ENCODE measurements at regions not wholly inside any gene's neighbourhood (a gene's known extent, or its start where the extent isn't known, plus 50 kb on each side); places are given as distances from the start of the nearest gene placed in this dataset.

DNA sequence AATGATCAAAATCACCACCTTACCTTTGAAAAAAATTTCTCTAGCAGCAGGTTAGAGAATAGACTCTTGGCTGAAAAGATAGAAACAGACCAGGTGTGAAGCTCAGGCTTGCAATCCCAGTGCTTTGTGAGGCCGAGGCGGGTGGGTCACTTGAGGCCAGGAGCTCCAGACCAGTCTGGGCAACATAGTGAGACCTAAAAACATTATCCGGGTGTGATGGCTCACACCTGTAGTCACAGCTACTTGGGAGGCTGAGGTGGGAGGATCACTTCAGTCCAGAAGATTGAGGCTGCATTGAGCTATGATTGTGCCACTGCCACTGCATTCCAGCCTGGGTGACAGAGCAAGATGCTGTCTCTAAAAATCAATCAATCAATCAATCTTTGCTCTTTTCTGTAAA is 105.3 kb upstream of the TBX3 start:
- Histone ChIP-seq H3K27me3 (no peaks in the 10 kb centered on the region), H3K4me3 (no peak overlapping the region), H3K4me1 (no peaks in the 10 kb centered on the region), H3K9me3 (no peaks in the 10 kb centered on the region), H3K36me3 (no peaks in the 10 kb centered on the region), H3K27ac (no peak overlapping the region)
- DNase-seq: no peak
- TF ChIP-seq POLR2A (IDR thresholded peaks at IDR 0.05): no peak
- TF ChIP-seq, protein P1, sequence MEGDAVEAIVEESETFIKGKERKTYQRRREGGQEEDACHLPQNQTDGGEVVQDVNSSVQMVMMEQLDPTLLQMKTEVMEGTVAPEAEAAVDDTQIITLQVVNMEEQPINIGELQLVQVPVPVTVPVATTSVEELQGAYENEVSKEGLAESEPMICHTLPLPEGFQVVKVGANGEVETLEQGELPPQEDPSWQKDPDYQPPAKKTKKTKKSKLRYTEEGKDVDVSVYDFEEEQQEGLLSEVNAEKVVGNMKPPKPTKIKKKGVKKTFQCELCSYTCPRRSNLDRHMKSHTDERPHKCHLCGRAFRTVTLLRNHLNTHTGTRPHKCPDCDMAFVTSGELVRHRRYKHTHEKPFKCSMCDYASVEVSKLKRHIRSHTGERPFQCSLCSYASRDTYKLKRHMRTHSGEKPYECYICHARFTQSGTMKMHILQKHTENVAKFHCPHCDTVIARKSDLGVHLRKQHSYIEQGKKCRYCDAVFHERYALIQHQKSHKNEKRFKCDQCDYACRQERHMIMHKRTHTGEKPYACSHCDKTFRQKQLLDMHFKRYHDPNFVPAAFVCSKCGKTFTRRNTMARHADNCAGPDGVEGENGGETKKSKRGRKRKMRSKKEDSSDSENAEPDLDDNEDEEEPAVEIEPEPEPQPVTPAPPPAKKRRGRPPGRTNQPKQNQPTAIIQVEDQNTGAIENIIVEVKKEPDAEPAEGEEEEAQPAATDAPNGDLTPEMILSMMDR (IDR thresholded peaks at IDR 0.05): no peak
- intact Hi-C loops (cut with DNase I): no loop called here
- no peak for ATAC-seq
- WGBS (ENCODE audit: insufficient coverage, low coverage, low lambda C conversion rate, missing lambda C conversion rate): no CpG with 5 or more reads among the region's 3 CpGs

DNA sequence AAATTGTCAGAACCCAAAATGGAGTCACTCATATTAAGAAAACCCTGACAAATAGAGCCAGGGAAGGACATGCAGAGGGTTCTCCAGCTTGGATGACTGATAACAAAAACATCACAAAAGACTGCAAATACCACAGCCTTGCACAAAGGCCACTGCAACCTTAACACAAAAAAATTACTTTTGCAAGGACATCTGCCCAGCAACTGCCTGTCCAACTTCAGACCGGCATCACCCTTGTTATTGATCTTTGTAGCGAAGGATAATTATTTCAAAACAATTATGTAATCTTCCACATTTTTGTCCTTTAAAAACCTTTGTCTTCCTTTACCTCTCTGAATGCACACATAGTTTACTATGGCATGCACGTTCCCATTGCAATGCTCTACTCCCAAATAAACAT is 100.6 kb upstream of the TBX3 start:
- Histone ChIP-seq H3K36me3 (no peaks in the 10 kb centered on the region), H3K4me1 (no peaks in the 10 kb centered on the region), H3K27ac (no peak overlapping the region), H3K27me3 (no peaks in the 10 kb centered on the region), H3K4me3 (no peak overlapping the region), H3K9me3 (no peaks in the 10 kb centered on the region)
- TF ChIP-seq POLR2A (IDR thresholded peaks at IDR 0.05): no peak
- TF ChIP-seq, protein P1 (IDR thresholded peaks at IDR 0.05): no peak
- no peak for DNase-seq
- ATAC-seq: no peak
- WGBS (ENCODE audit: insufficient coverage, low coverage, low lambda C conversion rate, missing lambda C conversion rate): 38% methylated on average over 3 of the region's 3 CpGs
- intact Hi-C loops (cut with DNase I): no loop called here

DNA sequence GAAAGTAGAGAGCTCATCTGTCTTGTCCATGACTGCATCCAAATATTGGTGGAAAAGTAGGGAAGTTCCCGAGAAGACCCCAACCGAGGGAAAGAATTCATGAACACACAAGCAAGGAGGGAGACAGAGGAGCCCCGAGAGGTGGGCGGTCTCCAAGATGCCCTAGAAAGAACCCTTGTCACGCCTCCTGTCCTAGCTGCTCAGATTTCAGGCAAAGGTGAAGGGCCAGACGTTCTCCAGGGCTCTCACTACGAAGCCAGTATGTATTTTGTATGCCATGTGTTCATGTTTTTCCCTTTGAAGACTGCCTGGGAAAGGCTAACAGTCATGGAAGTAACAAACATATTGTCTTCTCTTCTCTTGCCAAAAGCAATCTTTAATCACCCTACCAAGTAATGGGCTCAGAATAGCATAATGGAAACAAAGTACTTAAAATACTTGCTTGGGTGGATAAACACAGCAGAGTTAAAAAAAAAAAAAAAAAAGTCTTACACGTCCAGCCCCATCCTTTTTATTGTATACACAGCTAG is 99.2 kb upstream of the TBX3 start:
- H3K4me3 ChIP-seq: no peak overlapping the region
- H3K9me3 ChIP-seq: no peaks in the 10 kb centered on the region
- no peak for ATAC-seq
- intact Hi-C loops (cut with DNase I): no loop called here
- H3K27me3 ChIP-seq: no peaks in the 10 kb centered on the region
- no peak for DNase-seq
- no peaks in the 10 kb centered on the region for H3K4me1 ChIP-seq
- 48% methylated on average over 6 of the region's 8 CpGs for WGBS (ENCODE audit: insufficient coverage, low coverage, low lambda C conversion rate, missing lambda C conversion rate)
- H3K27ac ChIP-seq: no peak overlapping the region
- H3K36me3 ChIP-seq: no peaks in the 10 kb centered on the region
- TF ChIP-seq, protein P1 (IDR thresholded peaks at IDR 0.05): no peak
- TF ChIP-seq POLR2A (IDR thresholded peaks at IDR 0.05): no peak

DNA sequence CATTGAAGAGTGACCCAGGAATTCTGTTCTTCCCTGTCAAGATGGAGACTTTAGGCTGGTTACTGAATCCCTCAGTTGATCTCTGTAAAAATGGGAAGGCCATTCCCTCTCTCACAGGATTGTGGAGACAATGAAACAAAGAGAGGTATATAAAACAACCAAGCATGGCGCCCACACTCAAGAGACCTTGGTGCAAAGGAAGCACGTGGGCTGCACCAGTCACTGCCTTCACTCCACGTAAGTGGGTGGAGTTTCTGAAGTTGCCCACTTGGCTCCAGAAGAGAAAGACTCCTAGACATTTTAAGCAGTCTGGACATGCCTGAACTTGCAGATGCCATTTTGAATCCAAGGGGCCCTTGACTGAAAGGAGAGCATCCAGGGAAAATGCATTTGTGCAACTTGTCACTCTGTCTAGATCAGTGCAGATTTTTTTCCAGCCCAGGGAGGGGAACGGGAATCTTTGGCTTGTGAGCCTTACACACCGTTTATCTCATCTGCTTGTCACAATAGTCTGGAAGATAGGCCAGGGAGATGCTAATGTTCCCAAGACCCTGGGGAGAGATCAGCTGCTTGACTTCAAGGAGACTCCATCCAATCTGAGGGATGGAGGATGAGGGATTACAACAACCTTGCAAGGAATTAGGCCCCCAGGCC is 96.9 kb upstream of the TBX3 start:
- H3K36me3 ChIP-seq: no peaks in the 10 kb centered on the region
- DNase-seq: no peak
- no peak for ATAC-seq
- H3K27me3 ChIP-seq: no peaks in the 10 kb centered on the region
- intact Hi-C loops (cut with DNase I): no loop called here
- 57% methylated on average over 4 of the region's 5 CpGs for WGBS (ENCODE audit: insufficient coverage, low coverage, low lambda C conversion rate, missing lambda C conversion rate)
- no peaks in the 10 kb centered on the region for H3K9me3 ChIP-seq
- no peak overlapping the region for H3K4me3 ChIP-seq
- H3K4me1 ChIP-seq: no peaks in the 10 kb centered on the region
- no peak overlapping the region for H3K27ac ChIP-seq
- TF ChIP-seq POLR2A (IDR thresholded peaks at IDR 0.05): no peak
- TF ChIP-seq, protein P1 (IDR thresholded peaks at IDR 0.05): no peak

DNA sequence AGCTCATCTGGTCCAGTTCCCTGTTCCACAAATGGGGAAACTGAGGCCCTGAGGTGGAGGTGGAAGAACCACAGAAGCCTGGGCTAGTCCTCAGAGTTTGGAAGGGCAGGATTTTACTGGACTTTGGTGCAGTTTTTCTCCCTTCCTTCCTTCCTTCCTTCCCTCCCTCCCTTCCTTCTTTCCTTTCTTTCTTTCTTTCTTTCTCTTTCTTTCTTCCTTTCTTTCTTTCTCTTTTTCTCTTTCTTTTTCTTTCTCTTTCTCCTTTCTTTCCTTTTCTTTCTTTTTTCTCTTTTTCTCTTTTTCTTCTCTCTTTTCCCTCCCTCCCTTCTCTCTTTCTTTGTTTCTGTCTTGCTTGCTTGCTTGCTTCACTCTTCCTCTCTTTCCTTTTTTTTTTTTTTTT is 95.7 kb upstream of the TBX3 start:
- DNase-seq: no peak
- Histone ChIP-seq H3K36me3 (no peaks in the 10 kb centered on the region), H3K27me3 (no peaks in the 10 kb centered on the region), H3K9me3 (no peaks in the 10 kb centered on the region), H3K4me1 (no peaks in the 10 kb centered on the region), H3K4me3 (no peak overlapping the region), H3K27ac (no peak overlapping the region)
- TF ChIP-seq POLR2A (IDR thresholded peaks at IDR 0.05): no peak
- TF ChIP-seq, protein P1 (IDR thresholded peaks at IDR 0.05): no peak
- intact Hi-C loops (cut with DNase I): no loop called here
- no peak for ATAC-seq
